ENCODE measurements at regions not wholly inside any gene's neighbourhood (a gene's known extent, or its start where the extent isn't known, plus 50 kb on each side); places are given as distances from the start of the nearest gene placed in this dataset.

DNA sequence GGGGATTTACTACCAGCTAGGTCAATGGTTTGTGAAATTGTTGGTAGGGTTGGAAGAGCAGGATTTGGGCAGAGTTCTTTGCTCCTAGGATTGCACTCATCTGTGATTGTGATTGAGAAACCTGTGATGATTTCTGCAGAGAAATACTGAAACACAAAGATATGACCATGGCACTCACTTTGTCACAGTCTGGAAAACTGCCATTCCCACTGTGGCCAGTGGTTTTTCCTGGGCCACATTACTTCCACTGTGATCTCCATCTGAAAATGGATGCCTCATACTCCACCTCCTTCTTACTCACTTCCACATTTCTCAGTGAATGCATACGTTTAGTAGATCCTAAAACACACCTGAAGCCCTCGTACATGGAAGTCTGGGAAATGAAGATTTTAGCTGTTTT, 593.2 kb downstream of the LMO7 start:
- H3K4me1 ChIP-seq: no peaks in the 10 kb centered on the region
- DNase-seq: no peak
- no peaks in the 10 kb centered on the region for H3K27me3 ChIP-seq
- H3K36me3 ChIP-seq: no peaks in the 10 kb centered on the region
- no peaks in the 10 kb centered on the region for H3K9me3 ChIP-seq
- TF ChIP-seq, protein P1, sequence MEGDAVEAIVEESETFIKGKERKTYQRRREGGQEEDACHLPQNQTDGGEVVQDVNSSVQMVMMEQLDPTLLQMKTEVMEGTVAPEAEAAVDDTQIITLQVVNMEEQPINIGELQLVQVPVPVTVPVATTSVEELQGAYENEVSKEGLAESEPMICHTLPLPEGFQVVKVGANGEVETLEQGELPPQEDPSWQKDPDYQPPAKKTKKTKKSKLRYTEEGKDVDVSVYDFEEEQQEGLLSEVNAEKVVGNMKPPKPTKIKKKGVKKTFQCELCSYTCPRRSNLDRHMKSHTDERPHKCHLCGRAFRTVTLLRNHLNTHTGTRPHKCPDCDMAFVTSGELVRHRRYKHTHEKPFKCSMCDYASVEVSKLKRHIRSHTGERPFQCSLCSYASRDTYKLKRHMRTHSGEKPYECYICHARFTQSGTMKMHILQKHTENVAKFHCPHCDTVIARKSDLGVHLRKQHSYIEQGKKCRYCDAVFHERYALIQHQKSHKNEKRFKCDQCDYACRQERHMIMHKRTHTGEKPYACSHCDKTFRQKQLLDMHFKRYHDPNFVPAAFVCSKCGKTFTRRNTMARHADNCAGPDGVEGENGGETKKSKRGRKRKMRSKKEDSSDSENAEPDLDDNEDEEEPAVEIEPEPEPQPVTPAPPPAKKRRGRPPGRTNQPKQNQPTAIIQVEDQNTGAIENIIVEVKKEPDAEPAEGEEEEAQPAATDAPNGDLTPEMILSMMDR (IDR thresholded peaks at IDR 0.05; ENCODE audit: low read depth, low read length): no peak
- H3K4me3 ChIP-seq (ENCODE audit: low read depth, low read length): no peak overlapping the region

DNA sequence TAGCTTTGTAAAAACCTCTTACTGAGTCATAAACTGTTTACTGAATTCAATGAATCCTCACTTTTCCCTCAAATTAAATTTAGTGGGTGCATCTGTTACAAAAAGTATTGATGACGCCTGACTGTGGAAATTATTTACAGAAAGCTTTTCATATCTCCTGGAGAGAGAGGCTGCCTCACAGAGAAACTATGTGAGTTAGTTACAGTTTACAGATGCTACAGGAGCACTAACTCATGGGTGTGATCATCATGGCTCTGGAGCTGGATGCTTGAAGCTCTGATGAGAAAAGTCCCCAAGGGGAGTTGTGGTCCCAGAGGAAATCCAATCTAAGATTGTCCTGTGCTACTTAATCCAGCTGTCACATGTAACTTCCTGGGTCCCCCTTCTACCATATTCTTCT, 590.8 kb downstream of the LMO7 start:
- Histone ChIP-seq H3K4me1 (no peaks in the 10 kb centered on the region), H3K9me3 (no peaks in the 10 kb centered on the region), H3K36me3 (no peaks in the 10 kb centered on the region), H3K27me3 (no peaks in the 10 kb centered on the region), H3K4me3 (ENCODE audit: low read depth, low read length) (no peak overlapping the region)
- no peak for DNase-seq
- TF ChIP-seq, protein P1 (IDR thresholded peaks at IDR 0.05; ENCODE audit: low read depth, low read length): no peak

DNA sequence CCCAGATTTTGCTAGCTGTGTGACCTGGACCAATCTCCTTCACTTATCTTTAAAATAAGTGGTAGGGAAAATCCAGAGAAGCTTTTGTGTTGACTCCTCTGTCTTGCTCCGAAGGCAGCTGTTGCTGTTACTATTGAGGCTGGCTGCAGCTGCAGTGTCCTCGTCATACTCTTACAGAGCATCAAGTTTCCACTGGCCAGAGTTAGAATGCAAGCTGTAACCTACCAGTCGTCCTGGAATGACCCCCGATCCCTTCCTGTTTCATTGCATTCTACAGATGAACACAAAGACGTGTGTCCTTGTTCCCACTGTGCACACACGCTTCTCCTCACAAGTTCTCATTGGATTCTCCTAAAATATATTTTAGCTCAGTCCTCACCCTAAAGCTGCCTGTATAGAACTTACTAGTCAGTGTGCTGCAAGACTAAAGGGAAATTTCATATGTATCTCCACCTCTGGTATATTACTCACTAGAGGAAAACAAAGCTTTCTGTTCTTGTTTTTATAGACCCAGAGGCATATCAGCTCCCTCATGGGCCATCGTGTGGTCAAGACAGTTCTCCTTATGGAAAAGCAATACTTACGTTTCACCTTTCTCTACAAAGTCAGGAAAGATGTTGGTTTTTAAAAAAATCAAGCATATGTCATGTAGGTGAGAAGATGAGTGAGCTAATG, 589.8 kb downstream of the LMO7 start:
- H3K4me3 ChIP-seq (ENCODE audit: low read depth, low read length): no peak overlapping the region
- DNase-seq: no peak
- H3K36me3 ChIP-seq: no peaks in the 10 kb centered on the region
- H3K9me3 ChIP-seq: no peaks in the 10 kb centered on the region
- no peaks in the 10 kb centered on the region for H3K27me3 ChIP-seq
- H3K4me1 ChIP-seq: no peaks in the 10 kb centered on the region
- TF ChIP-seq, protein P1 (IDR thresholded peaks at IDR 0.05; ENCODE audit: low read depth, low read length): no peak

DNA sequence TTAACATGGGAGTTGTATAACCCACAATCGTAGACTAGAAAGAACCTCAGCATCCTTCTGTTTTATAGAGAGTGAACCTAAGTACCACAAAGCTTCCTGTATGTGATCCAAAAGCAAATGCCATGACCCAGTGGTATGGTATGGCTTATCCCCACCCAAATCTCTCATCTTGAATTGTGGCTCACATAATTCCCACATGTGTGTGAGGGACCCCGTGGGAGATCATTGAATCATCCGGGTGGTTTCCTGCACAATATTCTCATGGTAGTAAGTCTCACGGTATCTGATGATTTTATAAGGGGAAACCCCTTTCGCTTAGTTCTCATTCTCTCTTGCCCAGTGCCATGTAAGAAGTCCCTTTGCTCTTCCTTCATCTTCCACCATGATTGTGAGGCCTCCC, 587.9 kb downstream of the LMO7 start:
- TF ChIP-seq, protein P1 (IDR thresholded peaks at IDR 0.05; ENCODE audit: low read depth, low read length): no peak
- H3K27me3 ChIP-seq: no peaks in the 10 kb centered on the region
- no peaks in the 10 kb centered on the region for H3K36me3 ChIP-seq
- H3K9me3 ChIP-seq: no peaks in the 10 kb centered on the region
- H3K4me1 ChIP-seq: no peaks in the 10 kb centered on the region
- DNase-seq: no peak
- no peak overlapping the region for H3K4me3 ChIP-seq (ENCODE audit: low read depth, low read length)

DNA sequence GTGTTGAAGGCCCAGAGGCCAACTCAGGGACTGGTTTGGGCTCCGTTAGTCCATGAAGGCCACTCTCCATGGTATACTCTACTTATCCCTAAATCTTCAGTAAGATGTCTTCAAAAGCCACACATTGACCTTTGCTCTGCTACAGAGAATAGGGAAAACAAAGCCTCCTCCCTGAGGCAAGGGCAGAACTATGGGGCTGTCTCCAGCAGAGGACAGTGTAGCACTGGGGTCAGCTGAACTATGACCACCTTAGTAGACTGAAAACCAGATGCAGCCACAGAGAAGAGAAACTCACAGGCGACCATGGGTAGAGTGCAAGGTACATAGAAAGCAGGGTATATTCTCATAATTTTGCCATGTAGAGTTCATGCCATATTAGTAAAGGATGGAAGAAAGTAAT, 587.4 kb downstream of the LMO7 start:
- H3K4me3 ChIP-seq (ENCODE audit: low read depth, low read length): no peak overlapping the region
- H3K36me3 ChIP-seq: no peaks in the 10 kb centered on the region
- H3K9me3 ChIP-seq: no peaks in the 10 kb centered on the region
- TF ChIP-seq, protein P1 (IDR thresholded peaks at IDR 0.05; ENCODE audit: low read depth, low read length): no peak
- no peaks in the 10 kb centered on the region for H3K27me3 ChIP-seq
- DNase-seq: no peak
- H3K4me1 ChIP-seq: no peaks in the 10 kb centered on the region

DNA sequence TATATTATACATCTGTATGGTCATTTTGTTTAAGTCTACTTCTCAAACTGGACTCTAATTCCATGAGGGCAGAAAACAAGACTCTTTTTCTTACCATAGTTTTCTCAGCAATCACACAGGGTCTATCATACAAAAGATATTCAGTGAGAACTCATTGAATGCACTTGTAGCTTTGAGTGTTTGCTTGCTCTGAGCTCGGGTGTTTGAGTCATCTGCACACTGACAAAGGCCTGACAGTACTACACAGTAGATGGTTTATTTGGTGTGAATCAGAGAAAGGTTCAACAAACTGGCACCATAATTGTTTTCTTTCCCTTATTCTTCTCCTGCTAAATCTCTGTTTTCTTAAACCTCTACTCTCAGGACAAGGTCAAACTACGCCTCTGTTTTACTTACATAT, 586.4 kb downstream of the LMO7 start:
- H3K36me3 ChIP-seq: no peaks in the 10 kb centered on the region
- H3K4me3 ChIP-seq (ENCODE audit: low read depth, low read length): no peak overlapping the region
- H3K9me3 ChIP-seq: no peaks in the 10 kb centered on the region
- no peak for DNase-seq
- H3K27me3 ChIP-seq: no peaks in the 10 kb centered on the region
- TF ChIP-seq, protein P1 (IDR thresholded peaks at IDR 0.05; ENCODE audit: low read depth, low read length): no peak
- no peaks in the 10 kb centered on the region for H3K4me1 ChIP-seq
